ENCODE measurements at regions not wholly inside any gene's neighbourhood (a gene's known extent, or its start where the extent isn't known, plus 50 kb on each side); places are given as distances from the start of the nearest gene placed in this dataset.

- Mint-ChIP-seq H3K27me3 (ENCODE audit: unreplicated experiment) (peaks cover 4% of the 10 kb centered on the region), H3K4me3 (ENCODE audit: unreplicated experiment) (no peak overlapping the region)
Measured at GRCh38 chr7:24403557-24403956, 119.6 kb downstream of the NPY start.

GRCh38 chr7:24404315-24404714 is 120.3 kb downstream of the NPY start:
- no peak for DNase-seq (ENCODE audit: low spot score)
- no peak overlapping the region for H3K4me3 Mint-ChIP-seq (ENCODE audit: unreplicated experiment)
- no peaks in the 10 kb centered on the region for H3K36me3 Mint-ChIP-seq (ENCODE audit: low read depth, unreplicated experiment)
- no peak overlapping the region for H3K27ac Mint-ChIP-seq (ENCODE audit: unreplicated experiment)
- H3K4me1 Mint-ChIP-seq (ENCODE audit: unreplicated experiment) = peaks cover 20% of the 10 kb centered on the region
- H3K9me3 Mint-ChIP-seq (ENCODE audit: unreplicated experiment) = no peaks in the 10 kb centered on the region
- TF ChIP-seq CTCF (IDR thresholded peaks at IDR 0.05; ENCODE audit: unreplicated experiment) = no peak
- peaks cover 4% of the 10 kb centered on the region for H3K27me3 Mint-ChIP-seq (ENCODE audit: unreplicated experiment)

More at GRCh38 chr7:24403557-24403956, 119.6 kb downstream of the NPY start:
- TF ChIP-seq CTCF (IDR thresholded peaks at IDR 0.05; ENCODE audit: unreplicated experiment) = no peak
- no peak for DNase-seq (ENCODE audit: low spot score)
- H3K4me1 Mint-ChIP-seq (ENCODE audit: unreplicated experiment) = peaks cover 22% of the 10 kb centered on the region
- H3K36me3 Mint-ChIP-seq (ENCODE audit: low read depth, unreplicated experiment) = no peaks in the 10 kb centered on the region
- H3K27ac Mint-ChIP-seq (ENCODE audit: unreplicated experiment) = no peak overlapping the region
- H3K9me3 Mint-ChIP-seq (ENCODE audit: unreplicated experiment) = no peaks in the 10 kb centered on the region

- H3K27me3 Mint-ChIP-seq (ENCODE audit: unreplicated experiment) = peaks cover 4% of the 10 kb centered on the region
- no peak for DNase-seq (ENCODE audit: low spot score)
- H3K27ac Mint-ChIP-seq (ENCODE audit: unreplicated experiment) = no peak overlapping the region
- H3K36me3 Mint-ChIP-seq (ENCODE audit: low read depth, unreplicated experiment) = no peaks in the 10 kb centered on the region
- H3K4me1 Mint-ChIP-seq (ENCODE audit: unreplicated experiment) = peaks cover 14% of the 10 kb centered on the region
- H3K9me3 Mint-ChIP-seq (ENCODE audit: unreplicated experiment) = no peaks in the 10 kb centered on the region
- no peak for TF ChIP-seq CTCF (IDR thresholded peaks at IDR 0.05; ENCODE audit: unreplicated experiment)
- no peak overlapping the region for H3K4me3 Mint-ChIP-seq (ENCODE audit: unreplicated experiment)
Measured at GRCh38 chr7:24405002-24405401, 121.0 kb downstream of the NPY start.

GRCh38 chr7:24406053-24406788 is 122.2 kb downstream of the NPY start:
- H3K4me1 Mint-ChIP-seq (ENCODE audit: unreplicated experiment) = peaks cover 7% of the 10 kb centered on the region
- TF ChIP-seq CTCF (IDR thresholded peaks at IDR 0.05; ENCODE audit: unreplicated experiment) = no peak
- no peaks in the 10 kb centered on the region for H3K36me3 Mint-ChIP-seq (ENCODE audit: low read depth, unreplicated experiment)
- H3K4me3 Mint-ChIP-seq (ENCODE audit: unreplicated experiment) = no peak overlapping the region
- no peak overlapping the region for H3K27ac Mint-ChIP-seq (ENCODE audit: unreplicated experiment)
- DNase-seq (ENCODE audit: low spot score) = no peak
- H3K27me3 Mint-ChIP-seq (ENCODE audit: unreplicated experiment) = peaks cover 4% of the 10 kb centered on the region
- H3K9me3 Mint-ChIP-seq (ENCODE audit: unreplicated experiment) = no peaks in the 10 kb centered on the region

- no peaks in the 10 kb centered on the region for H3K9me3 Mint-ChIP-seq (ENCODE audit: unreplicated experiment)
- H3K4me1 Mint-ChIP-seq (ENCODE audit: unreplicated experiment) = peaks cover 4% of the 10 kb centered on the region
- H3K27ac Mint-ChIP-seq (ENCODE audit: unreplicated experiment) = no peak overlapping the region
- DNase-seq (ENCODE audit: low spot score) = no peak
- TF ChIP-seq CTCF (IDR thresholded peaks at IDR 0.05; ENCODE audit: unreplicated experiment) = no peak
- H3K36me3 Mint-ChIP-seq (ENCODE audit: low read depth, unreplicated experiment) = no peaks in the 10 kb centered on the region
- H3K27me3 Mint-ChIP-seq (ENCODE audit: unreplicated experiment) = peaks cover 2% of the 10 kb centered on the region
- no peak overlapping the region for H3K4me3 Mint-ChIP-seq (ENCODE audit: unreplicated experiment)
Measured at GRCh38 chr7:24406789-24407299, 122.9 kb downstream of the NPY start.
